Activated CD4-positive, alpha-beta T cell treated with anti-CD3 and anti-CD28 coated beads, Interleukin-2, Interleukin-4, amounts not matched to agents 100 ng/mL and 50 ng/mL, durations not matched to agents 16 hours and 8 hours (primary cell): ENCODE measurements at regions not wholly inside any gene's neighbourhood (a gene's known extent, or its start where the extent isn't known, plus 50 kb on each side); places are given as distances from the start of the nearest gene placed in this dataset.

Experiments
- DNase-seq: peaks from one replicate; pipeline ENCODE4 v3.0.0-alpha.2; 2020; ENCODE audit warnings: low spot score

DNA sequence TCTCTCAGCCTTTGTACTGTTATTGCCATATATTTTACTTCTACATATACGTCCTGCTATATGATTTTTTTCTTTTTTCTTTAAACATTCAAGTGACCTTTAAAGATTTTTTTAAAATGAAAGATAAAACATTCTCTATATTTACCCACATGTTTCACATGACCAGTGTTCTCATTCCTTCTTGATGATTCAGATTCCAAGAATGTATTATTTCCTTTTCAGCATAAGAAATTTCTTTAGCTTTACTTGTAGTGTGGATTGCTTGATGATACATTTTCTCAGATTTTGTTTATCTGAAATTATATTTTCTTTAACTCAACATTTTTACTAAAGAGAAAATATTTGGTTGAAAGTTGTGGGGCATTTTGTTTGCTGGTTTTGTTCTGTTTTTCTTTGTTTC lies 792.1 kb downstream of the BRINP1 start:
- no peak for DNase-seq

DNA sequence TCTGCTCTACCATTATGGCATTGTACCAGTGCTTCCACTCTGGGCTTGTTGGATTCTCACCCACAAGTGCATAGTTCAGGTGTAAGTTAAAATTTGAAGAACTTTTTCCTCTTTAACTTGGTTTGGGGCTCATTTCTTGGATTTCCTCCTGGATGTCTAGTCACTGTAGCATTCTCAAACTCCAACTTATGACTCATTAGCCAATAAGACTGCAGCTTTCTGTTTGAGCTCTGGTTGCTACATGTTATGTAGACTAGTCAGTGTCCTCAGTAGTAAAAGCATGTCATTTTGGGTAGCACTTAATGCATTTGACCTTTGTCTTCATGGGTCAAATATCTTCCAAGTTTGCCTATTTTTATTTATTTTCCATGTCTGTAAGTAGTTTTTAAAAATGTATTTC lies 790.8 kb downstream of the BRINP1 start:
- DNase-seq = no peak

DNA sequence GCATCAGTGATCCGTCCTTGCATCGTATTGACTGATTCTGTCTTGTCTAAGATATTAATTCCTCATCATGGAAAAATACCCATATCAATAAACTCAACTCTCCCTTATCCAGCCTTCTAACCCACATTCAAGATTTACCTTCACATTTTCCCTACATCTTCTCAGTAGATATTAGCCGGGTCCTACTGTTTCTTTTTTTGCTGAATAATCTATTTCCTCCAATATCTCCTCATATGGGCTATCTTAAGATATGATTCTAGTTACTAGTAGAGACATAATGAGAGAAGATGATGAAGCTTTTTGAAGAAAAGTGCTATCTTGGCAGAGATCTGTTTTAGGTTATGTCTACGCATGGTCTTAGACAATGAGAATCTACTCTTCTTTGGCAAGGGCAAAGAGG lies 785.8 kb downstream of the BRINP1 start:
- no peak for DNase-seq

DNA sequence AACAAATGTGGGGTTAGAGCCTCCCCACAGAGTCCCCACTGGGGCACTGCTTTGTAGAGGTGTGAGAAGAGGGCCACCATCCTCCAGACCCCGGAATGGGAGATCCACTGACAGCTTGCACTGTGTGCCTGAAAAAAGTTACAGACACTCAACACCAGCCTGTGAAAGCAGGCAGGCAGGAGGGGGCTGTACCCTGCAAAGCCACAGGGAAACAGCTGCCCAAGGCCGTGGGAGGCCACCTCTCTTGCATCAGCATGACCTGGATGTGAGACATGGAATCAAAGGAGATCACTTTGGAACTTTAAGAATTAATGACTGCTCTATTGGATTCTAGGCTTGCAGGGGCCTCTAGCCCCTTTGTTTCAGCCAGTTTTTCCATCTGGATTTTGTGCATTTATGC lies 782.3 kb downstream of the BRINP1 start:
- DNase-seq = no peak

DNA sequence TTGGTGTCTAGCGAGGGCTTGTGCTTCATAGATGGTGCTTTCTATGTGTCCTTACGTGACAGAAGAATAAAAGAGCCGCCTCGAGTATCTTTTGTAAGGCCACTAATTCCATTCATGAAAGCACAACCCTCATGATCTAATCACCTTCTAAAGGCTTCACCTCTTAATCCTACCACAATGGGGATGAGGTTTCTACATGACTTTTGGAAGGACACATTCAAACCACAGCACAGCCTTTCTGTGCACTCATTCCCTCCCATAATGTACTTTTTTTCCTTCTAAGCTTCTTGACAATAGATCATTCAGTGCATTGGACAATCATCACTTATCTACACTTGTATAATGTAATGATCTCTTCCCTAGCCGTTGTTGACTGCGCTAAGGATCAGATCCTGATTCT lies 774.8 kb downstream of the BRINP1 start:
- DNase-seq = no peak

DNA sequence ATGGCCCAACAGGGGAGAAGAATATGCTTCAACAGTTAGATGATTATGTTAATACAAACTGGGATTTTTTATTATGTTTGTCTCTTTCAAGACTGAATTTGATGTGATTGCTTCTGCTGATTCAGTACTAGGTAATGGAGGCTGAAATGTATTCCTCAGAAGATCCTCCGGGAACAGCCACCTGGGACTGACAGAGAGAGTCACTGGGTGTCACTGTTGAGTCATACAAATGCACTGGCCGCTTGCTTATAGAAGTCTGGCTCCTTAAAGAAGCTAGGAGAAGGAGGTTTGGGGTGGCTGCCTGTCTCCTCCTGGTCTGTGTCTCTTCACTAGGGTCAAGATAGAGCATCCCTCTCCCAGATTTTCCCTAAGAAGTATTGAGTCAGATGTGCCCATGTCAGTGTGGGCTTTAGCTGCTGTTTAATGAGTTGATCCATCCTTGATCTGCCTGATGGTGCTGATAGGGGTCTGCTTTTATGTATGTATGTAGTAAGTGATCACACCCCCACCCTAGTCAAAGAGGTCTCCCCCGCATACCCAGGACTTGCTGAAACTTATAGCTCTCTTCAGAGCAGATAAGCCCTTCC lies 773.4 kb downstream of the BRINP1 start:
- DNase-seq = no peak

DNA sequence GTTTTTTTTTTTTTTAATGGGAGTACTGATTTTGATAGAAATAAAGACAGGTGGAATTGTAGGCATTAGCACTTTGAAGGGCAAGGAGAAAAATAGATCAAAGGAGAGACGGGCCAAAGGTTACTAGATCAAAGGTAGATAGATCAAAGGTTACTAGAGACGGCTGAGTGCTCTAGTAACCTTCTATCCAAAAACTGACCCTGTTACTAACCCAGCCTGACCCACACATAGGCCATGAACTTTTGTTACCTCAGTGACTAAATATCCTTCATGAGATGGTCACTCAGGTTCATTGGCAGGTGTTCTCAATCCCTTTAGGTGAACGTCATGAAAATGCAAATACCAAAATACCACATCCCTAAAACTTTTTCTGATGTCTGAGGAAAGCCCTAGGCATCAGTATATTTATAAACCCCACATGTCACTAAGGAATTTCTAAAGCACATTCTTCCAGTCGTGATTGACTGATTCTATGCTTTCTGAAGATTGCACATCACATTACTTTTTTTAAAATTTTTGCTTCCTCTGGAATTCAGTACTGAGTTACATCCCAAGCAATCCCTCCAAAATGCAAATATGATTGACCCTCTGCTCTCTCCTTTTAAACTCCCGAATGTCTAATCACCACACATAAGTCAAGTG lies 772.7 kb downstream of the BRINP1 start:
- DNase-seq = no peak

DNA sequence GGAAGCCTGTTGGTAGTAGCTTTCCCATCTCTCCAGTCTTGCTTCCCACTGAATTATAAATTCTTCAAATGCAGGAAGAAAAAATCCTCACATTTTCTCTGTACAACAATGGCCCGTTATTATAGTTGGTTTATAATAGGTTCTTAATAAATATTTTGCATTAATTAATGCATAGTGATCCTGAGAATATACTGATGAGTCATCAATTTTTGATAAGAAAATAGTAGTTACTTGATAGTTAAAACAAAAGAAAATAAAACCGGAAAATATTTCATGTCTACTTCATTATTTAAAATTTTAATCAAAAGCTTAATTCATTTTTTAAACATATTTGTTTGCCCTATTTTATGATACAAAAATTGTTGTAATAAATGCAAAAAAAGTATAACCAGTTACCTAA lies 762.6 kb downstream of the BRINP1 start:
- DNase-seq = no peak

DNA sequence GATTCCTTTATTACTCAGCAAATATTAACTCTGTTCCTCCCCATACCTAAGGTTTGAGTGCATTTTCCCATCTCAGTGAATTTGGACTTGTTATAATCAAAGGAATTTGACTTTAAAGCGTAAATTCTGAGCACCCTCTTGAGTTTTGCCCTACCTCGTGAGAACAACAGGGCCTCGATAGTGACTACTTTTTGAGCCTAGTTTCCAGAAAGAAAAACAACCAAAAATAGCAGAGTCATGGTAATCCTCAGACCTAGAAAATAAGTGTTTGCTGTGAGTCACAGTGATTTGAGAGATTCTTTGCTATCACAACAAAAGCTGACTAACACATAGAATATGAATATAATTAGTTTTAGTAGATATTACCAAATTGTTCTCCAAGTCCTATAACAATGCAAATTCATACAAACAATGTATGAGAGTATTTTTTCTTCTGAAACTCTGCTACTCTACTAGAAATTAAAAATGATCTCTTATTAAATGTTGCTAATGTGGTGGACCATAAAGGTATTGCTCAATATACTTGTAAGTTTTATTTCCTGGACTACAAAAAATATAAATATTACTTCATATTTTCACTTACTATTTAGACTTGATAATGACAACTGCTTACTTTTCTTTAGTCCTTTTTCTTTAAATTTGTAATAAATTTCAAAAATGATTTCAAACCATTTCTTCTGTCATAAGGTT lies 759.7 kb downstream of the BRINP1 start:
- DNase-seq = no peak

DNA sequence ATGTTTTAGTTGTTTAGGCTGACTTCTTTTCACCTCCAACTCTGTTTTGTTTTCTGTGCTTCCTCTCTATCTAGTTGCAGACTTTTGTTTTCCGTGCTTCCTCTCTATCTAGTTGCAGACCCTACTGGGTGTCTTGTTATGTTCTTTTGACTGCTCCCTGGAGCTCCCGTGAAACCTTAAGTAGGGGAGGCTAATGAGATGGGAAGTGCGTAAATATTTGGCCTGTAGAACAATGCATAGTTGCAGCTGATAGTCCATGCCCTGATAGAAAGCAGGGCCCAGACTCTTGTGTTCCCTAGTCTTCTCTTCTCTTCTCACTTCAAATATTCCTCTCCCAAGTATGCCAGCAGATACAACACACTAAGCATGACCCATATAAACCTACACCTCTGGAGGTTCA lies 757.0 kb downstream of the BRINP1 start:
- no peak for DNase-seq

DNA sequence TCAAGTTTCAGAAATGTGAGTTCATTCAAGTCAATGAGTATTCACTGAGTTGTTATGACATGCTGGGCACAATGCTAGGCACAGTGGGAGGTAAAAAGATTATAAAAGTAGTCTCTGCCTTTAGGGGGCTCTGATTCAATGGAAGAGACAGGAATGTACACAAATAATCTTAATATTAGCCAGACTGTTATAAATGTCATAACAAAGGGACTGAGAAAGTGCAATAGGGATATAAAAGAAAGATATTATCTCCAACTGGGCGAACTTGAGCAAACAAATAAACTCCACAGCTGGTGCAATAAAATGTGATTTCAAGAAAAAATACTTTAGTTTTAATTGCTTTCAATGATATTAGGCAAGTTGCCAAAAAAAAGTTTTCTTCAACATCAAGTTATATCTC lies 755.2 kb downstream of the BRINP1 start:
- no peak for DNase-seq

DNA sequence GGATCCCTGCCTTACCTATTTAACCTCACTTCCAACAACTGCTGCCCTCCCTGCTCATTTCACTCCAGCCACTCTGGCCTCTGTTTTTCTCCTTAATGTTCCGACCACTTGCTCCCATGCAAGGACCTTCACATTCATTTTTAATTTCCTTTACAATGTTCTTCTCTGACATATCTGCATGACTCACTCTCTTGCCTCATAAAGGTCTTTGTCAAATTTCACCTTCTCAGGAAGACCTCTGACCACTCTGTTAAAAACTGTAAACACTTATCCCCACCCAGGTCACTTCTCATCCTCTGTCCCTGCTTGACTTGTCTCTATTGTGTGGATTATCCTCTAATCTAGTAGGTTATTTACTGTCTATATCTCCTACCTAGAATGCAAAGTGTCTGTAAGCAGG lies 751.2 kb downstream of the BRINP1 start:
- DNase-seq = no peak

DNA sequence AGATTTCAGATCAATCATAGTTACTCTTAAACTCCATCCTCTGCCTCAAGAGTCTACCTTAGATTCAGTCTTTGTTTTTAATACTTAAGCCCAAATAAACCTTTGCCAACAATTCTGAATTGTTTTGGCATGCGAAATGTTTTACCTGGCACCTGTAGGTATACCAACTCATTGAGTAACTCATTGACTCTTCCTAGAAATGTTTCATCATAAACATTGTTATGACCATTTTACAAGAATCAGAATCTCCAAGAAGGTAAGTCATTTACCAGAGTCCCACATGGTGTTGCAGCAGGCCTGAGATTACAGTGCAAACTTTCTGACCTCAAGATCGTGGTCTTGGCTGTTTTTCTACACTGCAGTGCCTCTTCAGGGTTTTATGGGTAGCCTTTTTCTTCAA lies 750.4 kb downstream of the BRINP1 start:
- DNase-seq = no peak

DNA sequence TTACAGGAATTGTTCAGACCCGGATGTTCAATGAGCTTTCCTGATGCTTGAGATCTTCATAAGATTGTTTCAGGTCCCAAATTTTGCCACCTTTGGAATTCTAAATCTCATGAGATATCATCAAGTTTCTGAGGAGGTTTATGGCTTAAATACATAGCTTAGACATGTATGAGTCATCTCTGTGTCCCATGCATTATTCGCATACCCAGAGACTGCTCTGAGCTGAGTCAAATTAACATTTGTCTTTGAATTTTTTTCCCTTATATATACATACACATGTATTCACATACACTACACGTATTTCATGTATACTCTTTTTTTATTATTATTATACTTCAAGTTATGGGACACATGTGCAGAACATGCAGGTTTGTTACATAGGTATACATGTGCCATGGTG lies 744.6 kb downstream of the BRINP1 start:
- no peak for DNase-seq

DNA sequence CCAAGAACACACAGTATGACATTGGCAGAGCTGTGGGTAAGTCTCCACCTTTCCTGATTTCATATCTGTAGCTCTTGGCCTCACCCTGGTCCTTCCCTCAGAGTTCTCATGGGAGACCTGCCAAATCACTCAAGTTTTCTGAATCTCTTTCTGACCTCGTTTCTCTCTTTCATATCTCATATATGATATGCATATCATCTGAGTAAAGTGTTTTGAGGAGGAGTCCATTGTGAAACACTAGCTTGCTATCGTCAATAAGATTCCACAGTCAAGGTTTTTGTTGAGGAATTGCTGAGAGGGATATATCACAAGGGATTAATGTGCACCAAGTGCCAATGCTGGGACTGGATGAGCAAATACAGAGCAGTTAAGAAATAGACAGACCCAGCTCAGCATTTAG lies 739.2 kb downstream of the BRINP1 start:
- DNase-seq = no peak

DNA sequence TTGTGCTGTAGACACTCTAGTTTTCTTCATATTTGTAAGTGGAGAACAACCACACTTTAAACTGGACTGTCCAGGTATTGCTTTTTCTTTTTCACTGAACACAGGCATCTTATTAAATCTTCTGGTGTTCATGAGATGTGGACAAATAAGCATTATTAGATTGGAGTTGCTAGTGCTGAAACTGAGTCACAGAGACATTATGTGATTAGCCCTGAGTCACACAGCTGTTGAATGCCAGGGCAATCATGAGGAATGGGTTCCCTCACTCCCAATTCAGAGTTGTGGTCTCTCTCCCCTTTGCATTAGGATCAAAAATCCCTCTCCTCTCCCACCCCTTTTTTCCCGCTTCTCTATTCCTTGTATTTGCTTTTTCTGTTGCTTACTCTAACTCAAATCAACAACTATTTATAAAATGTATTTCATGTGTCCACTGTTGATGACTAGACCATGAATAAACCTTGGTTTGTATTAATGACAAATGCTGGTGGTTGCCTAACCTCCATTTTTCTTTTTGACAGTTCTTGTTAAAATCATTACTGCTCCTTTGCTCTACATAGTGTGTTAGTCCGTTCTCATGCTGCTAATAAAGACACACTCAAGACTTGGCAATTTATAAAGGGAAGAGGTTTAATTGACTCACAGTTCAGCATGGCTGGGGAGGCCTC lies 738.2 kb downstream of the BRINP1 start:
- DNase-seq = no peak

DNA sequence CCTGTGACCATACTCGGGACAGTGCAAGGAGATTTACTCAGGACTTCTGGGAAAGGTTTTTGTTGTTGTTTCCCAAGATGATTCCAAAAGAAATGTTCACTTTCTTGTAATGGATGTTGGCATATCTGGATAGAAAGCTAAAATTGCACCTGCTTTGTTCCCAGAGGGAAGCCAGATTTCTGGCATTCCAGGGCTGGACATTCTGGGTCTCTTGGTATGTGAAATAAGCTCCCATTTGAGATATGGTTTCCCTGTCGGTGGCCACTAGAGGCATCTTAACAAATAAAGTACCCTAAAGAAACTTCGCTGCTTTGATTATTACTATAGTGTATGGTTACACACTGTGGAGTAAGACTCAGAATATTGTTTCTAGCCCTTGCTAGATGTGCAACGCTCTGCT lies 737.3 kb downstream of the BRINP1 start:
- DNase-seq = no peak

DNA sequence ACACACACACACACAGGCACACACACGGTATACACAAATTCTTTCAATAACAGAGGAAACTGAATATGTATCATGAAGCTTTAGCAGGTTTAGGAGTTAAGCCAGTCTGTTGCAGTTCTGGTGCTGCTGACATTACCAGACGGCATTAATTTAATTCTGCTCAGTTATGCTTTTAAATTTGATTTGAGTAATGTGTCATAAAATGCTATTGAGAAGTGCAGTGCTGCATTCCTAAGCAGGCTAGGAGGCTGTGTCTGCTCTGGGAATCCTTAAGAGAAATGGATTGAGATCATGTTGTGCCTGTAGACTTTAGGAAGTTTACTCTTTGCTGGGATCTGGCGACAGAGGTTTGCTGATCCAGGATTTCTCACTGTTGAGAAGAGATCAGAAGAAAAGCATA lies 733.8 kb downstream of the BRINP1 start:
- no peak for DNase-seq

DNA sequence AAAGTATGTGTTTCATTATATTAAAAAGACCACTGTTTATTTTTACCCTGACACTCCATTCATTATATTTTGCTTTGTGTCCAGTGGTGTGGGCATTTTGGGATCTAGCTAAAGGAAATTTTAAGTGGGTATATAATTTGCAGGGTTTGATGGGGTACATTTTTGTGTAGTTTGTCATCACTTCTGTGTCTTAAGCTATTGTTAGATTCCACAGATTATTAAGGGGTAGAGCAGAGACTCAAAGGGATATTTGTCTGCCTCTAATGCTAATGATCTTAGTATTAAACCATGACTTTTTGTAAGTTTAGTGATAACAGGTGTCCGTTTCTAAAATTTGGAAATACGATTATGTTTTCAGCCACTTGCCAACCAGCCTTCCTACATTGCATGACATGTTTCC lies 731.6 kb downstream of the BRINP1 start:
- no peak for DNase-seq

DNA sequence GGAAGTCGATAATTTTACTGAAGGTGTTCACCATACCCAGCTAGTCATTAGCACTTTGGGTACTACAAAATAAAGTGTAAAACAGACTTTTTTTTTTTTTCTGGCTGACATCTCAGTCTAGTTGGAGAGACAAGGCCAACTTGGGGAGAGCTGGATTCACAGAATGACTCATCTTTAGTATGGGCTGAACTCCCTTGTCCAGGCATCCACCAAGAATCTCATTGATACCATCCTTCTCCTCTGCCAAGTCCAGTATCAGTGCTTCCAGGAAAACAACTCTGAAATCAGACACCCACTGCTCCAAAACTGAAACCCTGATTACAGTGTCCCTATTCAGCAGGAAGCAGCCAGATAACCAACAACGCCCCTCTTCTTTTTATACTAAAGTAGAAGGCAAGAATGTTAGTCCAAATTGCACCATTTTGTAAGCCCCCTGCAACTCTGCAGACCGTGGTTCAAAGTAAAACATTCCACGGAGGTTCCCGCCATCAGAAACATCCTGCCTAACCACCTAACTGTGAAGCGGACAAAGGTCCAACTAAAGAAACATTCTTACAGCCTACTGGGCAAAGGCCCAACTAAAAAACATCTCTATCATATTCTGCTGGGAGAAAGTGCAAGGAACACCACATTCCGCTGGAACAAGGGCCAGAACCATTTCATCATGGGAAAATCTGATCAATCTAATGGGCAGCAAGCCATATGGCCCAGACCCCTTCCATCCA lies 728.2 kb downstream of the BRINP1 start:
- DNase-seq = no peak

DNA sequence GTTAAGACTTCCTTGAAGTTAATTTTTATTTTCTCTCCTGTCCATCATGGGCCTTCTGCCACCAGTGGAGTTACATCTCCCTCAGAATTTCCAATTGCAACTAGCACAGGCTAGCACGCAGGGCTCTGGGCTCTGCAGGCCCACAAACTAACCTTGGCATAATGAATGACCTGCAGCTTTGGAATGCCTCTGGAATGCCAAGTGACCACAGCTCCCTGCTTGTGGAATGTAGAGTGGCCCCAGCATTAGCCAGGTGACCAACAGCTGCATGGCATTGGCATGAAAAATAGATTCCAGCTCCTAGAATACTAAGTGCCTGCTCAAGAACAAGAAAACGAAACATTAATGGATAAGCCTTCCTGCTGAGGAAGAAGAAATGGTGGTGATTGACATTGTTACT lies 726.1 kb downstream of the BRINP1 start:
- DNase-seq = no peak

DNA sequence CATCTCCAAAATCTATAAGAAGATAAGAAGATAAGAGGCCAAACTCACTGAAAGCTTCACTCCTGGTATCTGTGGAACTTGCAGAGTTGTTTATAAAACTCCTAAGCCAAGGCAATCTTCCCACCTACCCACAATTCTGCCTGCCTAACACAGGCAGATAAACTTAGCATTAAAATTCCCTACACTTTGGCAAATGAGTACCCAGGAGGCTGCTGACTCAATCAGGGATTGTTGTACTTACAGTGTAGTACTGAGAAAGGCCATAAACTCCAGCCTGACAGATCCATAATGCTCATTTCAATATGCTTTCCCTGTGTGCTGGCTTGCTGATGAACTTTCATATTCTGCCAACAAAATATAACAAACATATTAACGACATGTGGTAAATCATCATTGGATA lies 725.2 kb downstream of the BRINP1 start:
- DNase-seq = no peak

DNA sequence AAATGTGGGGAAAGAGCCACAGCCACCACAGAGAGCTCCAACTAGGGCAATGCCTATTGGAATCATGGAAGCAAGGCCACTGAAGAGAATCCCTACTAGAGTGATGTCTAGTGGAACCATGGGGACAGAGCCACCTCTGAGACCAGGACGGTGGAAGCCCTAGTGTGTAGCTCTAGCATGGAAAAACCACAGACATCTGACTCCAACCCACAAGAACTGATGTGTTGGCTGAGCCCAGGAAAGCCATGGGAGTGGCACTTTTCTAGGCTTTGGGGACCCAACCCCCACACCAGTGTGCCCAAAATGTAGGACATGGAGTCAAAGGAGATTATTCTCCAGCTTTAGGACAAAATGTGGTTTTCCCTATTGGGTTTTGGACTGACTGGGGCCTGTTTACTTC lies 721.9 kb downstream of the BRINP1 start:
- DNase-seq = no peak
